HG02852 (cell line): ENCODE measurements at regions not wholly inside any gene's neighbourhood (a gene's known extent, or its start where the extent isn't known, plus 50 kb on each side); places are given as distances from the start of the nearest gene placed in this dataset.

Experiments
- ATAC-seq: cut with Tn5 transposase; IDR thresholded peaks from one replicate; pipeline ENCODE4 v1.9.1; 2021; ENCODE audit warnings: mild to moderate bottlenecking, moderate library complexity; ENCODE audit not compliant: unreplicated experiment

DNA sequence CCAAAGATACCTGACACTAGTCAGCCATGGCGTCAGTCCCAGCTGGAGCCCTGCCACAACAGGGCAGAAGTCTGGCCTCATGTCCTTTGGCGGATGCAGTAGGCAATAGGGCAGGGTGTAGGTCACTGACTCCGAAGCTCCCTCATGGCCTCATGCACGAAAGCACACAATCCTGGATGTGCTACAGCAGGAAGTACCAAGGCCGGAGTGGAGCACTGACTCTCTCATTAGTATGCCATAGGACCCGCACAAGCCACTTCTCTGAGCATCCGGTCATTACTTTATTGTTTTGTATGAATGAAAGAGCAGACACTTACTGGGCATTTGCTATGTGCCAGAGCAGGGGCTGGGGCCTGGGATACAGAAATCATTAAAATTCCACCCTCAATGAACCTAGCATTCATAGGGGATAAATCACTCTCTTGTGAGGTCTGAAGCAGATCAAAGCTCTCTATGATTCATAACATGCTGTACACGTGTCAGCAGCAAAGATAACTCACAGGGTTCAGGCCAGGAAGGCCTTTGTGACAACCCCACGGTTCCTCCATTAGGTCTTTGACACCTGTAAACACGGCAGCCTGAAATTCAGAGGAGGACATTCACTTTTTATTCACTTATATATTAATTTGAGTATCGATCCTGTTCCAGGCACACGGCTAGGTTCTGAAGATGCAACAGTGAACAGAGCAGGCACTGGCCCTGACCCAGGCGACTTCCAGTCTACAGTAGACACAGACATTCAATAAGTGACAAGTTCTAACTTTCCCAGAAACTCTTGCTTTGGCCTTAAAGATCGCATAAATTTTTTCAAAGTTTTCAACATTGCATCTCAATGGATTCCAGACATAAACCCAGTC lies 357.9 kb upstream of the USP24 start:
- no peak for ATAC-seq

DNA sequence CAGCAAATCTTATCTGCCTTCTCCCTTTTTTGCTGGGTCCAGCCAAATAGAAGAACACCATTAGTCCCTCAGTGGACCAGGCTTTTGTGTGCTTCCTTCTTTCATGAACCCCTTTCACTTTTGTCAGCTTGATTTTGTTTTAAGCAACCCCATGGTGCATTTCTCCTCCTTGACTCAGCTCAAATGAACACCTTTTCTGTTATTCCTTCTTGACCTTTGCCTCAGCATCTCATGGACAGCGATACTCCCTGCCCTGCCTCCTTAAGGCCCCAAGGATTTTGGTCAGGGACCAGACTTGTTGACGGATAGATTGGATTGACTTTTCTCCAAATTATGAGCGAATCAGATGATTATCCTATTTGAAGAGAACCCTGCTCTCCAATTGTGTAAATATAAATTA lies 356.6 kb upstream of the USP24 start:
- no peak for ATAC-seq

DNA sequence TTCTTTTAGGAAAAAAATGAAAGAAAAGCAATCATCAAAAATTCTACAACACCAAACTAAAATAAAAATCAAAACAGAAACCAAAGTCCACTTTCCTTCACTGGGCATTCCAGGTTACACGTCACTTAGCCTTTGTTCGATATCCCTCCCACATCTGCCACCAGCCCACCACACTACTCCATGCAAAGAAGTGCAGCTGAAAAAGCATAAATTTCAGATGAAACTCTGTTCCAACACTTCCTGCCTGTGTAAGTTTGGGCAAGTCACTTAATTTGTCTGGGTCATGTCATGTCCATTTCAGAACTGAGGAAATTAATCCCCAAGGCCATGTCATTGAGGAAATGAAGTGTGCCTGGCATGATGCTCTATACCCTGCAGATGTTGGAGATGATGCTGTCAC lies 354.3 kb upstream of the USP24 start:
- ATAC-seq = no peak

DNA sequence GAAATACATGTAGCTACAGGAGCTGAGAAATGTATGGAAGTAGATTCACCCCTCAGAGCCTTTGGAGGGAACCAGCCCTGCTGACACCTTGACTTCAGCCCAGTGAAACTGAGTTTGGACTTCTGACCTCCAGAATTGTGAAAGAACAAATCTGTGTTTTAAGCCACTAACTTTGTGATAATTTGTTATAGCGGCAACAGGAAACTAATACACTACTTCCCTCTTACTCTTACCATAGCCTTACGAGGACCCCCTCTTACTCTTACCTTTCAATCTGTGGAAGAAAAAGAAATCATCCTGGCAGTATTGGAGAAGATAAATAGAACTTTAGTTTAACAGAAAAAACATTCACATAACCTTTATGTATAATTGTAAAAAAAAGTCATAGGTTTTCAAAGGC lies 353.6 kb upstream of the USP24 start:
- ATAC-seq = no peak

DNA sequence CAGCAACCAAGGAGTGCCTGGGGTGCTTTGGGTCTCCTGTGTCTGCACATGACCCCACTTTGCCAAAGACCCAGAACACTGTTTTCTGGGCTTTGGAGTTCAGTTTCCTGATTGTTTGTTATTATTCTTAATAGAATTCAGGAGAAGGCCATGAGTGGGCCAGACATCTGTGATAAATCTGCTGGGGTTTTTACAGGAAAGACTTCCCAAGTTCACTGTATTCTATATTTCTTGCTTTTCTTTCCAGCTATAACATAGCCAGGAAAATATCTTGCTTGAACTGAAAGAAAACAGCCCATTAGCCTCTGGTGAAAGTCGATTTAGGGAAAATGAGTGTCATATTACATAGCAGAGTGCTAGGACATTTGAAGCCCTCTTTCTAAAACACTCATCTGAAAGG lies 345.1 kb upstream of the USP24 start:
- ATAC-seq = no peak

DNA sequence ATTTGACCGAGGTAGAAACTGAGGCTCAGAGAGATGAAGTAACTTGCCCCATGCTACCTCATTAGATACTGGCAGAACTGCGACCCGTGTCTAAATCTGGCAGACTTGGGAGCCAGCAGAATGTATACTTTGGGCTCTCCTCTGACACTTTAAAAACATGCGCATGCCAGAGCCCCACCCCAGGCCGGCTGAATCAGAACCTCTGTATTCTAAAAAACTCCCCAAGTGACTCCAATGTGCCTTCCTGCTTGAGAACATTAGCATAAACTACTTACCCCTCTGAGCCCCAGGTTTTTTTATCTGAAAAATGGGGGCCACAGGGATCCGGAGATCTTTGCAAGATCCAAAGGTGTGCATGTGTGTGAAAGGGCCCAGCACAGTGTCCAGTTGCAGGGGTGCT lies 344.7 kb upstream of the USP24 start:
- ATAC-seq = no peak

DNA sequence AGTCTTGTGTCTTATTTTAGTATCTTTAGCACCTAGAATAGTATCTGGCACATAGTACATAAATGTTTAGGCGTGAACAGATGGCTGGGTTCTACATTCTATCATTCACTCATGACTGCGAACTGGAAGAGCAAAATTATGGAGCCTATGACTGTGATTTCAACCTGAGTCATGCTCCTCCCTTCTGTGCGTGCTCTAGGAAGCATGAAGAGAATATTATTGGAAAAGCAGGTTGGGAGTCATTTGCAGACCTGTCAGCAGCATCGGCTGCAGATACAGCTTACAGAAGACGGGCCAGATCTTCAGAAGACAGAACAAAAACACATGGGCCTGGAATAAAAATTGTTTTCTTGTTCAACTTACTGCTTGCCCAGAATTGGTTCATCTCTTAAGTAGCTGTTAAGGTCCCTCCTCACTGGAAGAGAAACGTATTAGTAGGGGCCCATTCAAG lies 344.0 kb upstream of the USP24 start:
- no peak for ATAC-seq

DNA sequence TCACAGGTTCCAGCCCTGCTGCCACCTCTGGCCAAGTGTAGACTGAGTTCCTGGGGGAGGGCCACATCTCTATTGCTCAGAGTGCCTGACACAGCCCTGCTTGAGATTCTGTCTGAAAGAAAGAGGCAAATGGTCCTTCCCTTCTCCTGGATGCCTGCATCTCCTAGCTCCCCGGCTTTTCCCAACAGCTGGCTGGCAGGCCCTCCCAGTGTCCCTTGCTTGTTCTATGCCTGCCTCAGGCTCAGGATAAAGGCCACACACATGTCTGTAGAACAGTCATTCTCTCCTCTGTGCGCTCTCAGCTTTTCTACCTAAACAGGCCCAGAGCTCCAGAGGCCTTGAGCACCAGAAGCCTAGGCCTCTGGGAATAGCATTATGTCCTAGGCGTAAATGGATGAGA lies 343.4 kb upstream of the USP24 start:
- no peak for ATAC-seq

DNA sequence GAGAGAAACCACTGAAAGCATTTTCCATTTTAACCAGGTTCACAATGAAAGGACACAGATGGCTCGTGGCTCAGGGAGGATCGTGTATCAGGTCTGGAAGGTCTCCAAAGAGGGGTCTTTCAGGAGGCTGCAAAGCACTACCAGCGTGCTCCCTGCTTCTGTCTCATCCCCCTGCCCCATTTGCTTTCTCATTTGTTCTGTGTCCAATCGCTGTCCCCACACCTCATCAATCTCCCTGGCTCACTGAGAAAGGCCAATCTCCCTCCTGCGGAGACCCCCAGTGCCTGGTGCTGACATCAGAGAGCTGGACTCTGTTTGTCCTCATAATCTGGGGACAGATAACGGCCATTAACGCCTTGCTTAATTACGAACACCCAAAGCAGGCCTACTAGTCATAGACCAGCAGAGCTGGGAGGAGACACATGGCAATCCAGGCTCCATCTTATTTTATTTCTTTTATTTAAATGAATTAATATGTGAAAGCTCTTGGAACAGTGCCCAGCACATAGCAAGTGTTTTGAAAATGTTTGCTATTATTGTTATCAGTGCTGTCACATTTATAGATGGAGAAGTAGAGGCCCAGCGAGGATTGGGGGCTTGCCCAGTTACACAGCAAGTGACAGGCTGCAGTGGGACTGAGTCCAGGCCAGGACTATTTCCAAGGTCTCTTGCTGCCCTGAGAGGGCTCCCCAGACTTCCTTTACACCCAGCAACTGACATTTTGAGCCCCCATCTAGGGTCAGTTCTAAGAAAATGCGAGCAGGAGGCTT lies 341.0 kb upstream of the USP24 start:
- no peak for ATAC-seq

DNA sequence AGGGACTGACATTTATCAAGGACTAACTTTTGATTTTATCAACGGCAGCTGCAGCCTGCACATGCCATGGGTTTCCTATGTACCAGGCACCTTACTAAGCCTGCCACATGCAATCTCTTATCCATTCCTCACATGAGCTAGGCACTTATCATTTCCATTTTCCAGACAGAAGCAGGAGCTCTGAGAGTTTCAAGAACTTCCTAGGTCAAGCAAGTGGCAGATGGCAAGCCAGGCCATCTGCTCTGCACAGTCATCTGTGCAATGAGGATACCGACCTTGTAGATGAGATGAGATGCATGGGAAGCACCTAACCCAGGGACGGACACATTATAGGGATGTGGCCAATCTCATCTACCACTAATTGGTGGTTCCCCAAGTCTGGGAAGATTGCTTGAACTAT lies 339.4 kb upstream of the USP24 start:
- no peak for ATAC-seq

DNA sequence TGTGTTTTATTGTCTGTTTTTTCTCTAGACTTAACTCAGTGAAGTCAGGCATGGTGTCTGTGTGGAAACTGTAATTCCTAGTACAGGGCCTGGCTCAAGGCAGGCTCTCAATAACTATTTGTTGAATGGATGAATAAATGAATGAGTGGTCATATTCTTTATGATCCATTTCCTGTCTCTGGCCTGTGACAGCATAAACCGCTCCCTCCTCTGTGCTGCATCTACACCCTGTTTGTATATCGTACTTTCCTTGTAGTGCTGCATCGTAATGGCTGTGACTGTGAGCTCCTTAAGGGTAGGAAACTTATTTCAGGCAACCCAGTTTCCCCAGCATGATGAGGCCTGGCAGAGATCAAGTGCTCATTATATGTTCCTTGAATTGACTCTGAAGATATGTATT lies 337.5 kb upstream of the USP24 start:
- ATAC-seq = no peak

DNA sequence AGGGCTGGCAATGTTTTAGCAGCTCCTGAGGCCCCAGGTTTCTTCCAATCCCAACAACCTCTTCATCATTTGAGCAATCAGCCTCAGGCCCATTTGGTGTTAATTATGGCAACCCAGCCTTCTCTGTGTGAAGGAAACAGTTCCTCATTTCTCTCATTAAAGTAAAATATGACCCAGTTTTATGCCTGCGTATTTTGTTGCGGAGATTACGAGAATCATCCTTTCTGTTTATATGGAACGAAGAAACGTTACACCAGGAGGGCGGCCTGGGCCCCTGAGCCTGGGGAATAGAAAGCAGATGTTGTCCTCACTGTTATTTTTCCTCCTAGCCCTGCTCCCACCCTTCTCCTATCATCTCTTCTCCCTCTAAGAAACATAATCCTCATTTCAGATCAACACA lies 332.2 kb upstream of the USP24 start:
- ATAC-seq = no peak

DNA sequence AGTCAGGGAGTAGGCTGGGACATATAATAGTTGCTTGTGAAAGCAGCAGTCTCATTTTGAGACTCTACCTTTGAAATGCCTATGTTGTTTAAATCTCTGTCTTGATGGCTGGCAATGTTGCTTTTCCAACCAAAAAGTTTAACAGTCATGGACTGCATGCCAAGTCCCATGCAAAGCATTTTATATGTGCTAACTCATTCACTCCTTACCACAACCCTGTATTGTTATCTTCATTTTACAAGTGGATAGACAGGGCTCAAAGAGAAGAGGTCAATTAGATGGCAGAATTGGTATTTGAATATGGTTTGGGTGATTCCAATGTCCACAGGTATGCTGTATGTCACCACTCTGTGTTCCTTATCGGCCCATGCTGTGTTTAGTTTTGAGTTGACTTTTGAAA lies 331.4 kb upstream of the USP24 start:
- no peak for ATAC-seq

DNA sequence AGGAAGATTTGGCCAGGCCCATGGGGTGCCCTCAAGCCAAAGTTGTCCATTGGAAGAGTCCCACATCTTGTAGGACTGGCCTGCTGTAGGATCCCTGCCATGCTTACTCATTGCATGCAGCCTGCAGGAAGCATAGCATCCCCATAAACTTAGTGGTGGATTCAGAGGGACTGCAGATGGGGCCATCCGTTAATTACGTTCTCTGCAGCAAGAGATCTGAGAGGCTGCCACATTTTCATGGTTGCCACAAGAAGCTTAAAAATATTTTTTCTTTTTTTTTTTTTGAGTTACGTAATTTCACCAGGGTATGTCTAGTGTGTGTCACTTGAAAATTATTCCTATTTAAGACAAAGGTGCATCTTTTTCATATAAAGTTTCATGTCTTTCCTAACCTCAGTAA lies 329.7 kb upstream of the USP24 start:
- ATAC-seq = no peak

DNA sequence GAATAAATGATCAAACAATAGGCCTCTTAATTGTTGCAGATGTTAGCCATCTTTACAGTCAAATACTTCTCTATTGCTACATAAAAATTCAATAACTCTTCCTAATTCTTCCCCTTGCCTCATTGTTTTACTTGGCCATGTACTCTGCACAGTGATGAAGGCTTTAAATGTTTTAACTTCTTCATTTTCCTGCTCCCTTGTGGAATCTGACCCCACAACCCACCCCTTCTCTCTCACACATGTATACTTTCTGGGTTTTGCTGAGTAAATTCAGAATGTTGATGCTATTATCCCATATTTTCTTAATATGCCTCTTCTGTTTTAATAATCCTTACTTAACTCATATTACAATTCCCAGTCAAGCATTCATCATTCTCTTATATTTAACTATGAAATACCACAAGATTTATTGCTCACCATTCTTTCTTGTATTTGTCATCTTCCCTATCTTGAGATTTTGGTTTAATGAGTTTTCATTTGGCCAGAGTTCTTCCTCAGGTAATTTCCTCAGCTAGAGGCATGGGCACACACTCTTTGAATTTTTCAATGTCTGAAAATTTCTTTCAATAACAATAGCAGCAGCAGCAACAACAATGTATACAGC lies 327.8 kb upstream of the USP24 start:
- no peak for ATAC-seq

DNA sequence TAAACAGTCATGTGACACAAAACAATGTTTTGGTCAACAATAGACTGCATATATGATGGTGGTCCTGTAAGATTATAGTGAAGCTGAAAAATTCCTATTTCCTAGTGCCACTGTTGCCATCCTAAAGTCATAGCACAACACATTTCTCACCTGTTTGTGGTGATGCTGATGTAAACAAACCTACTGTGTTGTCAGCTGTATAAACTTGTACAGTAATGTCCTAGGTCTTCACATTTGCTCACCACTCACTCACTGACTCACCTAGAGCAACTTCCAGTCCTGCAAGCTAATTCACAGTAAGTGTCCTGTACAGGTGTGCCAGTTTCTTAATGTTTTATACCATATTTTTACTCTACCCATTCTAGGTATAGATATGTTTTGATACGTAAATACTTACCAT lies 326.1 kb upstream of the USP24 start:
- ATAC-seq = no peak

DNA sequence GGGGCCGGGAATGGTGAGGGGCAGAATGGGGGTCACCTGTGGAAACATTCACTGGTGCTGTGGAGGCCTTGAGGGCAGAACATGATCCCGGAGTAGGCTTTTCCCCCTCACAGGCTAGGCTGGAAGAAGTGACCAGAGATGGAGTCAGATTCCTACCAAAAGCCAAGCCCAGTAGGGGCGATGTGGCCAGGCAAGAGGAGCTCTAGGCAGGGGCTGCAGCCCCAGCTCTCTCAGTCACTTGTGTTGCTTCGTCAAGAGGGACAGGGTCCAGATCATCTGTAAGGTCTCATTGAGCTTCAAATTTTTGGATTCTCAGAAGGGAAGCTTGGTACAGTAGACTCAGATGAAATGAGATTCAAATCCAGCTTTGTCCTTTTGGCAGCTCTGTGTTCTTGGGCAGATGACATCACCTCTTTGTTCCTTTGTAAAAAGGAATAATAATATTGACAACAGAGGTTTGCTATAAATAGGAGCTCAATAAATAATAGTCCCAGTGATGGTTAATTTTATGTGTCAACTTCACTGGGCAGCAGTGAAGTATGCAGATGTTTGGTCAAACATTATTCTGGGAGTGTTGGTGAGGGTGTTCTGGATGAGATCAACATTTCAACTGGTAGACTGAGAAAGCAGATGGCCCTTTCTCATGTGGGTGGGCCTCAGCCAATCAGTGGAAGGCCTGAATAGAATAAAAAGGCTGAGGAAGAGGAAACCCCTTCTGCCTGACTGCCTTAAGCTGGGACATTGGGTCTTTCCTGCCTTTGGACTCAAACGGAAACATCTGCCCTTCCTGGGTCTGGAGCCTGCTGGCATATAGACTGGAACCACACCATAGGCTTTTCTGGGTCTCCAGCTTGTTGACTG lies 324.7 kb upstream of the USP24 start:
- ATAC-seq = no peak

DNA sequence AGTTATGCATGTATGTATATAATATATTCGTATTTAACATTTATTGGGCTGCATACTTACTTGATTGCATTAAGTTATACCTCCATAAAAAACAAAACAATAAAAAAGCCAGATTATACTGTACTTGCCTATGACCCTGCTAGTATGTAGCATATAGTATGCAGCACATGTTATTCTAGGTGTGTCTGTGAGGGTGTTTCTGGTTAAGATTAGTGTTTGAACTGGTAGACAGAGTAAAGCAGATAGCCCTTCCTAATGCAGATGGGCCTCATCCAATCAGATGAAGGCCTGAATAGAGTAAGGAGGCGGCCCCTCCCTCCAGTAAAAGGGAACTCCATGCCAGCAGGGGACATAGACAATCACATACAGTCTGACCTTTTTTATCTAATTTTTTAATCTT lies 323.3 kb upstream of the USP24 start:
- ATAC-seq = no peak

DNA sequence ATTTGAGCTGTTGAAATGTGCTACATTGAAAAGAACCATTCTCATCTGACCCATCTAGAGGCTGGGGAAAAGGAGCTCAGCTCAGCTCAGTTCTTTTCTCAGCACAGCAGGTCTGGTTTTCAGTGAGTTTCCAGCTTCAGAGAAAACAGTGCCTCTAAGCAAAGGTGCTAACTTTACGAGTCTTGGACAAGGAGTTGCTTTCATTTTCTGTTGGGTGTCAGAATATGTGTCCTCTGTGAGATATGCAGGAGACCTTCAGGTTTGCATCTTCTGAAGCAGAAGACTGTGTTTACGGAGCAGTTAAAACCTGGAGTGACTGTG lies 321.3 kb upstream of the USP24 start:
- ATAC-seq = no peak

DNA sequence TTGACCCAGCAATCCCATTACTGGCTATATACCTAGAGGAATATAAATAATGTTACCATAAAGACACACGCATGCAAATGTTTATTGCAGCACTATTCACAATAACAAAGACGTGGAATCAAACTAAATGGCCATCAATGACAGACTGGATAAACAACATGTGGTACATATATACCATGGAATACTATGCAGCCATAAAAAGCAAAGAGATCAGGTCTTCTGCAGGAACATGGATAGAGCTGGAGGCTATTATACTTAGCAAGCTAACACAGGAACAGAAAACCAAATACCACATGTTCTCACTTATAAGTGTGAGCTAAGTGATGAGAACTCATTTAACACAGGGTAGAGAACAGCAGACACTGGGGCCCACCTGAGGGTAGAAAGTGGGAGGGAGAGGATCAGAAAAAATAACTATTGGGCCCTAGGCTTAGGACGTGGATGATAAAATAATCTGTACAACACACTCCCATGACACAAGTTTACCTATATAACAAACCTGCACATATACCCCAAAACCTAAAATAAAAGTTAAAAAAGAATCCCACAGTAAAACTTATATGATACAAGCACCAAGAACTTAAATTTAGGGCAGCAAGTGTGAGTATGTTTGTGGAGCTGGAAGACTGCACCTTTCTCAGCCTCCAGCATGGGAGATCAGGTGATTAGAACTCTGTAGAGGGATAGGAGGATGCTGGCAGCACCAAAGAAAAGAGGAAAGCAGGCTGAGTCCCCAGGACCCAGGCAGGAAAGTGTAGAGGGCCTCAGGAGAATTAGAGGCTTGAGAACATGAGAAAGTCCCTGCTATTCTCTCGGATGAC lies 320.8 kb upstream of the USP24 start:
- ATAC-seq = no peak
